ENCODE measurements at regions not wholly inside any gene's neighbourhood (a gene's known extent, or its start where the extent isn't known, plus 50 kb on each side); places are given as distances from the start of the nearest gene placed in this dataset.

- DNase-seq (ENCODE audit: low spot score) = no peak
- TF ChIP-seq RXRA (IDR thresholded peaks at IDR 0.05) (no peak), JUND (IDR thresholded peaks at IDR 0.05) (no peak), GABPA (IDR thresholded peaks at IDR 0.05 in 1 of 2, conservative IDR thresholded peaks at IDR 0.05 in 1 of 2) (no peak), TAF1 (conservative IDR thresholded peaks at IDR 0.05) (no peak), REST (IDR thresholded peaks at IDR 0.05) (no peak), FOXA1 (IDR thresholded peaks at IDR 0.05) (no peak)
- H3K27ac ChIP-seq (ENCODE audit: low read depth in 1 of 2, low read length in 2 of 2) = no peak overlapping the region
- H3K9me3 ChIP-seq (ENCODE audit: control insufficient read depth in 4 of 4, low read length in 3 of 4) = no peaks in the 10 kb centered on the region
- no peak overlapping the region for H3K9ac ChIP-seq (ENCODE audit: low read depth in 1 of 2, low read length in 2 of 2)
- no peaks in the 10 kb centered on the region for H3K4me1 ChIP-seq (ENCODE audit: control insufficient read depth in 4 of 4, insufficient read depth in 4 of 4, low read length in 3 of 4)
- no peak overlapping the region for H3K4me3 ChIP-seq (ENCODE audit: low read depth in 1 of 3, low read length in 3 of 3)
- no peaks in the 10 kb centered on the region for H3K36me3 ChIP-seq (ENCODE audit: control insufficient read depth in 4 of 4, insufficient read depth in 3 of 4, low read depth in 1 of 4, low read length in 3 of 4)
- H3K27me3 ChIP-seq (ENCODE audit: control insufficient read depth in 4 of 4, insufficient read depth in 4 of 4, low read length in 3 of 4) = no peaks in the 10 kb centered on the region
- WGBS = 57% methylated on average over 3 of the region's 3 CpGs
These were observed 340.4 kb downstream of the SLC6A15 start for GRCh38 chr12:84572196-84572595.

GRCh38 chr12:84562331-84562730 is 350.3 kb downstream of the SLC6A15 start:
- H3K9ac ChIP-seq (ENCODE audit: low read depth in 1 of 2, low read length in 2 of 2) = no peak overlapping the region

More at GRCh38 chr12:84562331-84562730, 350.3 kb downstream of the SLC6A15 start:
- Histone ChIP-seq H3K9me3 (ENCODE audit: control insufficient read depth in 4 of 4, low read length in 3 of 4) (no peaks in the 10 kb centered on the region), H3K27me3 (ENCODE audit: control insufficient read depth in 4 of 4, insufficient read depth in 4 of 4, low read length in 3 of 4) (no peaks in the 10 kb centered on the region), H3K4me3 (ENCODE audit: low read depth in 1 of 3, low read length in 3 of 3) (no peak overlapping the region), H3K27ac (ENCODE audit: low read depth in 1 of 2, low read length in 2 of 2) (no peak overlapping the region), H3K4me1 (ENCODE audit: control insufficient read depth in 4 of 4, insufficient read depth in 4 of 4, low read length in 3 of 4) (no peaks in the 10 kb centered on the region), H3K36me3 (ENCODE audit: control insufficient read depth in 4 of 4, insufficient read depth in 3 of 4, low read depth in 1 of 4, low read length in 3 of 4) (no peaks in the 10 kb centered on the region)
- DNase-seq (ENCODE audit: low spot score) = no peak
- TF ChIP-seq RXRA (IDR thresholded peaks at IDR 0.05) (no peak), TAF1 (conservative IDR thresholded peaks at IDR 0.05) (no peak), CTCF (IDR thresholded peaks at IDR 0.05; ENCODE audit: low read depth, low read length, missing input control) (no peak), FOXA2 (IDR thresholded peaks at IDR 0.05) (no peak), ATF3 (IDR thresholded peaks at IDR 0.05) (no peak), JUND (IDR thresholded peaks at IDR 0.05) (no peak), RAD21 (IDR thresholded peaks at IDR 0.05) (no peak), NR2F2 (IDR thresholded peaks at IDR 0.05) (no peak), MAX (IDR thresholded peaks at IDR 0.05) (no peak), HNF4A (conservative IDR thresholded peaks at IDR 0.05) (no peak), SP1 (IDR thresholded peaks at IDR 0.05) (no peak), YY1 (IDR thresholded peaks at IDR 0.05) (no peak), FOXA1 (IDR thresholded peaks at IDR 0.05) (no peak), HNF4G (IDR thresholded peaks at IDR 0.05) (no peak), GABPA (IDR thresholded peaks at IDR 0.05 in 1 of 2, conservative IDR thresholded peaks at IDR 0.05 in 1 of 2) (no peak), ZBTB33 (IDR thresholded peaks at IDR 0.05) (no peak), REST (IDR thresholded peaks at IDR 0.05) (no peak), EGR1 (IDR thresholded peaks at IDR 0.05; ENCODE audit: low read depth in 2 of 2) (no peak)
- WGBS = 59% methylated on average over 3 of the region's 3 CpGs
